Nephron progenitor cell (in vitro differentiated cells): ENCODE measurements at regions not wholly inside any gene's neighbourhood (a gene's known extent, or its start where the extent isn't known, plus 50 kb on each side); places are given as distances from the start of the nearest gene placed in this dataset.

Source experiments
- DNase-seq: peaks from one replicate; pipeline ENCODE4 v3.0.0; 2021
- H3K27ac Mint-ChIP-seq: 2 replicates; pipeline ENCODE4 v1.8.0; 2021; ENCODE audit warnings: mild to moderate bottlenecking, moderate library complexity, mixed read lengths
- H3K27me3 Mint-ChIP-seq: 2 replicates; pipeline ENCODE4 v1.8.0; 2021; ENCODE audit warnings: mild to moderate bottlenecking, low read depth, mixed read lengths; ENCODE audit not compliant: poor library complexity
- H3K36me3 Mint-ChIP-seq: 2 replicates; pipeline ENCODE4 v1.8.0; 2021; ENCODE audit warnings: low read depth, mixed read lengths
- H3K4me1 Mint-ChIP-seq: 2 replicates; pipeline ENCODE4 v1.8.0; 2021; ENCODE audit warnings: mixed read lengths
- H3K4me3 Mint-ChIP-seq: 2 replicates; pipeline ENCODE4 v1.8.0; 2021; ENCODE audit warnings: mild to moderate bottlenecking, moderate library complexity, mixed read lengths
- H3K9me3 Mint-ChIP-seq: 2 replicates; pipeline ENCODE4 v1.8.0; 2021; ENCODE audit warnings: mild to moderate bottlenecking, moderate library complexity, mixed read lengths
- TF ChIP-seq, protein P1 (sequence below): fragments of 200-600 bp; sonication (generic); IDR thresholded peaks from 2 replicates; pipeline ENCODE4 v1.5.0; 2021; ENCODE audit warnings: antibody characterized with exemption

DNA sequence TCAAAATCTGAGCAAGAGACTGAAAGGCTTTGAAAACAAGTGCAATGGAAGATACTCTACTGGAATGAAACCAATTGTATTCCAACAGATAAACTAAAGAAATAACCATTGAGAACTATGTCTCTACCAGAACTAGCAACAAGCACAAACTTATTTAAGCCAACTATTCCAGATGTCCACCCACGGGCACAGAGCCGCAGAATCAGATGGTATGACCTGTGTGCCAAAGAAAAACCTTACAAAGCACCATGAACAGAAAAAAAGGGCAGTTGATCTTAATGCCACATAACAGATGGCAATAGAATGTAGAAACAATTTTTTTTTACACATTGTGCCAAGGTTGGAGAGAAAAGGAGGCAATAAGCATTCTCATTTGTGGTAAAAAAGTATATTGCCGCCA lies 269.3 kb upstream of the ADGRL3 start:
- no peak for DNase-seq
- no peak overlapping the region for H3K27ac Mint-ChIP-seq
- peaks cover 6% of the 10 kb centered on the region for H3K4me1 Mint-ChIP-seq
- H3K9me3 Mint-ChIP-seq = no peaks in the 10 kb centered on the region
- H3K27me3 Mint-ChIP-seq = no peaks in the 10 kb centered on the region
- no peaks in the 10 kb centered on the region for H3K36me3 Mint-ChIP-seq
- TF ChIP-seq, protein P1, sequence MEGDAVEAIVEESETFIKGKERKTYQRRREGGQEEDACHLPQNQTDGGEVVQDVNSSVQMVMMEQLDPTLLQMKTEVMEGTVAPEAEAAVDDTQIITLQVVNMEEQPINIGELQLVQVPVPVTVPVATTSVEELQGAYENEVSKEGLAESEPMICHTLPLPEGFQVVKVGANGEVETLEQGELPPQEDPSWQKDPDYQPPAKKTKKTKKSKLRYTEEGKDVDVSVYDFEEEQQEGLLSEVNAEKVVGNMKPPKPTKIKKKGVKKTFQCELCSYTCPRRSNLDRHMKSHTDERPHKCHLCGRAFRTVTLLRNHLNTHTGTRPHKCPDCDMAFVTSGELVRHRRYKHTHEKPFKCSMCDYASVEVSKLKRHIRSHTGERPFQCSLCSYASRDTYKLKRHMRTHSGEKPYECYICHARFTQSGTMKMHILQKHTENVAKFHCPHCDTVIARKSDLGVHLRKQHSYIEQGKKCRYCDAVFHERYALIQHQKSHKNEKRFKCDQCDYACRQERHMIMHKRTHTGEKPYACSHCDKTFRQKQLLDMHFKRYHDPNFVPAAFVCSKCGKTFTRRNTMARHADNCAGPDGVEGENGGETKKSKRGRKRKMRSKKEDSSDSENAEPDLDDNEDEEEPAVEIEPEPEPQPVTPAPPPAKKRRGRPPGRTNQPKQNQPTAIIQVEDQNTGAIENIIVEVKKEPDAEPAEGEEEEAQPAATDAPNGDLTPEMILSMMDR = no peak
- no peak overlapping the region for H3K4me3 Mint-ChIP-seq

DNA sequence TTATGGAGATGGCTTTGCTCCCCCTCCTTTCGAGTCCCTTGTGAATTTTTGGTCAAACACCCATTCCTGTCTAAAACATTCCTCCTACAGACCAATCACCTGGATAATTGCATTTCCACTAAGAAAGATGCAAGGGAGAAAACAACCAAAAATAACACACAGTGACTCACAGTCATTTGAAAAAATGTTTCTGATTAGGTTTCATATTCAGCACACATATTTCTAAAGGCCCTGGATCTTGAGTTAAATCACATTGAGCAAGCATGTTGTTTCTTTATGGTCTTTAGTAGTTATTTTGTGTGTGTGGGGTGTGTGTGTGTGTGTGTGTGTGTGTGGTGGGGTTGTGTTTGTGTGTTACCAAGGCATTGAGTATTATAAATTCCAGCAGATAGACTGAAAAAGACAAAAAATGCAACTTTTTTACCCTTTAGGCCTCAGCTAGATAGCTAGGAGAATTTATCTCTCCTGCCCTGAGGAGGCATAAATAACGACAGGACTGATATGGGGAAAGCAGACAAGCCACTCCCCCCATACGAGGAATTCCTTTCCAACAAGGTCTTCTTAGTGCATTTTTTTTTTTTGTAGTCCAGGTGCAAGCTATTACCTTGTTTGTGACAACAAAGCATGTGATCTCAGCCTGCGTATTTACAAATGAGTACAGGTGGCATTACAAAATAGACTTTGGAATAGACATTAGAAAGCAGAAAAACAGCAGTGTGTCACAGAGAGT lies 265.4 kb upstream of the ADGRL3 start:
- no peaks in the 10 kb centered on the region for H3K27me3 Mint-ChIP-seq
- TF ChIP-seq, protein P1 = no peak
- H3K9me3 Mint-ChIP-seq = no peaks in the 10 kb centered on the region
- H3K36me3 Mint-ChIP-seq = no peaks in the 10 kb centered on the region
- peaks cover 6% of the 10 kb centered on the region for H3K4me1 Mint-ChIP-seq
- no peak overlapping the region for H3K27ac Mint-ChIP-seq
- DNase-seq = no peak
- no peak overlapping the region for H3K4me3 Mint-ChIP-seq

DNA sequence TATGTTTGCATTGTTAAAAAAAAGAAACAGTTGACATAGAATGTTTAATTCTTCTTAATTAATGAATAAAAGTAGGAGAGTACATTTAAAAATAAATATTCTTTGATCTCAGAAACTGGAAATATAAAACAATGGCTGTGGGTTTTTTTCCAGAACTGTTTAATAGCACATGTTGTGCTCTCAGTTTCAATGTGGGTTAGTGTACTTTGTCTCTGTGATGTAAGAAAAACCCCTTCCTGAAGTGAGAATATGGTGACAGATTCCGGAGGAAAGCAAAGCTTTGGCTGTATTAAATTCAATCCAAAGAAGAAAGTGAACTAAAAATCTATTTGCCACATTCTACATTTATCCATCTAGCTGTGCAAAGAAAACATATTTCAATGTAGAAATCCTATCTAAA lies 261.9 kb upstream of the ADGRL3 start:
- no peaks in the 10 kb centered on the region for H3K9me3 Mint-ChIP-seq
- H3K27ac Mint-ChIP-seq = no peak overlapping the region
- H3K27me3 Mint-ChIP-seq = no peaks in the 10 kb centered on the region
- DNase-seq = no peak
- TF ChIP-seq, protein P1 = no peak
- H3K36me3 Mint-ChIP-seq = no peaks in the 10 kb centered on the region
- H3K4me1 Mint-ChIP-seq = peaks cover 6% of the 10 kb centered on the region
- H3K4me3 Mint-ChIP-seq = no peak overlapping the region

DNA sequence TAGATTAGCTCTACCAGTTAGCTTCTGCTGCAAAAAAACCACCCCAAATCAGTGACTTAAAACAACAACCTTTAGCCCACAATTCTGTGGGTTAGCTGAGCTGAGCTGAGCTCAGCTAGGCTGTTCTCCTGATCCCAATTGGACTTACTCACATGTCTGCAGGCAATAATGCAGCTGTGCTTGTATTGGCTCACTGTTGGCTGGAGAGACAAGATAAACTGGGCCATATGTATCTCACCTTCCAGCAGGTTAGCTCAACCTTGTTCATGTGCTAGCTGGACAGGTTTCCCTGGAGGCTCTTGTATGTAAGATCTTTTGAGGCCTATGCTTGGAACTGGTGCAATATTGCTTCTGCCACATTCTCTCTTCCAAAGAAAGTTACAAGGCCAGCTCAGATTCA lies 261.5 kb upstream of the ADGRL3 start:
- Mint-ChIP-seq H3K4me1 (peaks cover 6% of the 10 kb centered on the region), H3K27me3 (no peaks in the 10 kb centered on the region), H3K27ac (no peak overlapping the region), H3K4me3 (no peak overlapping the region), H3K9me3 (no peaks in the 10 kb centered on the region), H3K36me3 (no peaks in the 10 kb centered on the region)
- DNase-seq = no peak
- TF ChIP-seq, protein P1 = no peak

DNA sequence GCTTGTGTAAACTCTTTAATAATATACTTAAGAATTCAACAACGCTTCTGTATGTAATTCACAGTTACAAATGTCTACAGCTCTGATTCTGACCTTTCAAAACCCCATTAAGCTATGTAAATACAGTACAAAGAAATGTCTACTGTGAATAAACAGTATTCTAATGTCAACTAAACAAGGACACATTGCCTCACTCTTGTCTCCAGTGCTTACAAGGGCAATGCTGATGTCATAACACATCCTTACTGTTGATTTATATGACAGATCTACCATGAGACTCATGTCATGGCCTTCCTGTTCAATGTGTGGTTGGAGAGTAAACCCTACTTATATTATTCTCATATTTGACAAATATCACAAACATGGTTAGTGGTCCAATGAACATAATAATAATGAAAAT lies 256.1 kb upstream of the ADGRL3 start:
- H3K4me3 Mint-ChIP-seq = no peak overlapping the region
- DNase-seq = no peak
- no peaks in the 10 kb centered on the region for H3K4me1 Mint-ChIP-seq
- no peaks in the 10 kb centered on the region for H3K27me3 Mint-ChIP-seq
- no peaks in the 10 kb centered on the region for H3K36me3 Mint-ChIP-seq
- H3K9me3 Mint-ChIP-seq = no peaks in the 10 kb centered on the region
- no peak overlapping the region for H3K27ac Mint-ChIP-seq
- TF ChIP-seq, protein P1 = no peak

DNA sequence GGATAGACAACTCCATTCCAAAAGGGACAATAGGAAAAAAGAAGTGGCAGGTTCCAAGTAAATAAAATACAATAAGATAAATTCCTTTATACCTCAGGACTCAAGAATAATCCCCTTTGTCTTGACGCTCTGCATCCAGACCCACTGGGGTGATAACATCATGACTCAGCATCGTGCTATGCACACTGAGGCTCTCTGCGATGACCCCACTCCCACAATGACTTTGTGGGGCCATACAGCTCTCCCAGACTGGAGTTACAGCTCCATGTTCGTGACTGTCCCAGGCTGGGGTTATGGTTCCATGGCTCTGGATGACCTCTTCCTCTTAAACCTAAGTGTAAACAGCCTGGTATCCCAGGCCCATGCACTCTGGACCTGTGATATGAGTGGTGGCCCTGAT lies 254.5 kb upstream of the ADGRL3 start:
- no peaks in the 10 kb centered on the region for H3K27me3 Mint-ChIP-seq
- no peak overlapping the region for H3K4me3 Mint-ChIP-seq
- H3K4me1 Mint-ChIP-seq = no peaks in the 10 kb centered on the region
- DNase-seq = no peak
- no peak overlapping the region for H3K27ac Mint-ChIP-seq
- TF ChIP-seq, protein P1 = no peak
- H3K36me3 Mint-ChIP-seq = no peaks in the 10 kb centered on the region
- no peaks in the 10 kb centered on the region for H3K9me3 Mint-ChIP-seq
